ENCODE measurements at regions not wholly inside any gene's neighbourhood (a gene's known extent, or its start where the extent isn't known, plus 50 kb on each side); places are given as distances from the start of the nearest gene placed in this dataset.
"Not testable (repeated sequence)": the region's sequence is repeated elsewhere in the genome, so short reads cannot be mapped to it uniquely, and the experiment has no call there.

DNA sequence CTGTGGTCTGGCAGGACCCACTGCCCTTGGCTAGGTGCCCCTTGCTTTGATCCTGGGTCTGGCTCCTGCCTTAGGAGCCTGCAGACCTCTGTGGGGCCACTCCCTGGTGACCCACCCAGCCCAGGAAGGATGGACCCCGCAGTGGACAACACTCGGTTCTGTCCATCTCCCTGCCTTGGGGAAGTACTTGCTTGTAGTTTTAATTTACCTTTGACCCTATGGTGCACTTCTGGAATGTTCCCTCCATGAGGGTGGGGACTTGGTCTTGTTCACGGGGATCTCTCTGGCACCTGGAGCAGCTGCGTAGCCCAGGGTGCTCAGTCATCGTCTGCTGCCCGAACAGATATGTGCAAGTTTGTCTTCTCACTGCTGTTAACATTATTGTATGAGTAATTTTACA lies 171.3 kb downstream of the TRIM43 start:
- TF ChIP-seq, protein P1, sequence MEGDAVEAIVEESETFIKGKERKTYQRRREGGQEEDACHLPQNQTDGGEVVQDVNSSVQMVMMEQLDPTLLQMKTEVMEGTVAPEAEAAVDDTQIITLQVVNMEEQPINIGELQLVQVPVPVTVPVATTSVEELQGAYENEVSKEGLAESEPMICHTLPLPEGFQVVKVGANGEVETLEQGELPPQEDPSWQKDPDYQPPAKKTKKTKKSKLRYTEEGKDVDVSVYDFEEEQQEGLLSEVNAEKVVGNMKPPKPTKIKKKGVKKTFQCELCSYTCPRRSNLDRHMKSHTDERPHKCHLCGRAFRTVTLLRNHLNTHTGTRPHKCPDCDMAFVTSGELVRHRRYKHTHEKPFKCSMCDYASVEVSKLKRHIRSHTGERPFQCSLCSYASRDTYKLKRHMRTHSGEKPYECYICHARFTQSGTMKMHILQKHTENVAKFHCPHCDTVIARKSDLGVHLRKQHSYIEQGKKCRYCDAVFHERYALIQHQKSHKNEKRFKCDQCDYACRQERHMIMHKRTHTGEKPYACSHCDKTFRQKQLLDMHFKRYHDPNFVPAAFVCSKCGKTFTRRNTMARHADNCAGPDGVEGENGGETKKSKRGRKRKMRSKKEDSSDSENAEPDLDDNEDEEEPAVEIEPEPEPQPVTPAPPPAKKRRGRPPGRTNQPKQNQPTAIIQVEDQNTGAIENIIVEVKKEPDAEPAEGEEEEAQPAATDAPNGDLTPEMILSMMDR (IDR thresholded peaks at IDR 0.05), result not testable (repeated sequence)
- not testable (repeated sequence) for TF ChIP-seq POLR2A (IDR thresholded peaks at IDR 0.05)
